HFFc6 (cell line): ENCODE measurements at regions not wholly inside any gene's neighbourhood (a gene's known extent, or its start where the extent isn't known, plus 50 kb on each side); places are given as distances from the start of the nearest gene placed in this dataset.
"Not testable (repeated sequence)": the region's sequence is repeated elsewhere in the genome, so short reads cannot be mapped to it uniquely, and the experiment has no call there.

ENCODE experiments used
- DNase-seq: peaks from one replicate; pipeline ENCODE4 v3.0.0-alpha.2; 2018
- H3K27ac Mint-ChIP-seq: 2 replicates; pipeline ENCODE4 v1.8.0; 2020; ENCODE audit warnings: mild to moderate bottlenecking, mixed read lengths
- H3K27me3 Mint-ChIP-seq: 2 replicates; pipeline ENCODE4 v1.8.0; 2021; ENCODE audit warnings: mild to moderate bottlenecking, moderate library complexity, mixed read lengths; ENCODE audit not compliant: insufficient read depth
- H3K36me3 Mint-ChIP-seq: 2 replicates; pipeline ENCODE4 v1.8.0; 2021; ENCODE audit warnings: low read depth, mixed read lengths
- H3K4me1 Mint-ChIP-seq: 2 replicates; pipeline ENCODE4 v1.8.0; 2020; ENCODE audit warnings: low read depth, mixed read lengths
- H3K4me3 Mint-ChIP-seq: 2 replicates; pipeline ENCODE4 v1.8.0; 2020; ENCODE audit warnings: mild to moderate bottlenecking, moderate library complexity, mixed read lengths
- H3K9me3 Mint-ChIP-seq: 2 replicates; pipeline ENCODE4 v1.8.0; 2020; ENCODE audit warnings: mild to moderate bottlenecking, mixed read lengths
- TF ChIP-seq, protein P1 (sequence below): fragments of 200-600 bp; sonication (generic); IDR thresholded peaks from 2 replicates; pipeline ENCODE4 v1.5.0; 2021; ENCODE audit warnings: antibody characterized with exemption, mild to moderate bottlenecking

DNA sequence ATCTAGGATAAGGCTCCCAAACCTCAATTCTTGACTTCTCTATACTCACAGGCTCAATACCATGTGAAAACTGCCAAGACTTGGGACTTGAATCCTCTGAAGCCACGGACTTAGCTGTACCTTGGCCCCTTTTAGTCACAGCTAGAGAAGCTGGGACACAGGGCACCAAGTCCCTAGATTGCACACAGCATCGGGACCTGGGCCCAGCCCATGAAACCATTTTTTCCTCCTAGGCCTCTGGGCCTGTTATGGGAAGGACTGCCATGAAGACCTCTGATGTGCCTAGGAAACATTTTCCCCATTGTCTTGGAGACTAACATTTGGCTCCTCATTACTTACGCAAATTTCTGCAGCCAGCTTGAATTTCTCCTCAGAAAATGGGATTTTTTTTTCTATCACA is 1011.8 kb upstream of the DDX18 start:
- TF ChIP-seq, protein P1, sequence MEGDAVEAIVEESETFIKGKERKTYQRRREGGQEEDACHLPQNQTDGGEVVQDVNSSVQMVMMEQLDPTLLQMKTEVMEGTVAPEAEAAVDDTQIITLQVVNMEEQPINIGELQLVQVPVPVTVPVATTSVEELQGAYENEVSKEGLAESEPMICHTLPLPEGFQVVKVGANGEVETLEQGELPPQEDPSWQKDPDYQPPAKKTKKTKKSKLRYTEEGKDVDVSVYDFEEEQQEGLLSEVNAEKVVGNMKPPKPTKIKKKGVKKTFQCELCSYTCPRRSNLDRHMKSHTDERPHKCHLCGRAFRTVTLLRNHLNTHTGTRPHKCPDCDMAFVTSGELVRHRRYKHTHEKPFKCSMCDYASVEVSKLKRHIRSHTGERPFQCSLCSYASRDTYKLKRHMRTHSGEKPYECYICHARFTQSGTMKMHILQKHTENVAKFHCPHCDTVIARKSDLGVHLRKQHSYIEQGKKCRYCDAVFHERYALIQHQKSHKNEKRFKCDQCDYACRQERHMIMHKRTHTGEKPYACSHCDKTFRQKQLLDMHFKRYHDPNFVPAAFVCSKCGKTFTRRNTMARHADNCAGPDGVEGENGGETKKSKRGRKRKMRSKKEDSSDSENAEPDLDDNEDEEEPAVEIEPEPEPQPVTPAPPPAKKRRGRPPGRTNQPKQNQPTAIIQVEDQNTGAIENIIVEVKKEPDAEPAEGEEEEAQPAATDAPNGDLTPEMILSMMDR = no peak
- Mint-ChIP-seq H3K4me1 (no peaks in the 10 kb centered on the region), H3K9me3 (peaks cover 56% of the 10 kb centered on the region), H3K36me3 (peaks cover 5% of the 10 kb centered on the region; the same call in 1 of the 2 replicates), H3K27ac (no peak overlapping the region), H3K27me3 (no peaks in the 10 kb centered on the region), H3K4me3 (no peak overlapping the region)
- DNase-seq = no peak

- Mint-ChIP-seq H3K36me3 (peaks cover 5% of the 10 kb centered on the region; the same call in 1 of the 2 replicates), H3K4me1 (no peaks in the 10 kb centered on the region), H3K4me3 (no peak overlapping the region), H3K27me3 (no peaks in the 10 kb centered on the region), H3K9me3 (peaks cover 59% of the 10 kb centered on the region), H3K27ac (no peak overlapping the region)
- DNase-seq = no peak
- TF ChIP-seq, protein P1 = no peak
These were observed 1009.6 kb upstream of the DDX18 start for GRCh38 chr2:116804901-116805300.

GRCh38 chr2:116806505-116806904 is 1008.0 kb upstream of the DDX18 start:
- peaks cover 57% of the 10 kb centered on the region for H3K9me3 Mint-ChIP-seq
- not testable (repeated sequence) for H3K36me3 Mint-ChIP-seq, H3K4me3 Mint-ChIP-seq, DNase-seq, H3K27me3 Mint-ChIP-seq, H3K4me1 Mint-ChIP-seq, H3K27ac Mint-ChIP-seq

DNA sequence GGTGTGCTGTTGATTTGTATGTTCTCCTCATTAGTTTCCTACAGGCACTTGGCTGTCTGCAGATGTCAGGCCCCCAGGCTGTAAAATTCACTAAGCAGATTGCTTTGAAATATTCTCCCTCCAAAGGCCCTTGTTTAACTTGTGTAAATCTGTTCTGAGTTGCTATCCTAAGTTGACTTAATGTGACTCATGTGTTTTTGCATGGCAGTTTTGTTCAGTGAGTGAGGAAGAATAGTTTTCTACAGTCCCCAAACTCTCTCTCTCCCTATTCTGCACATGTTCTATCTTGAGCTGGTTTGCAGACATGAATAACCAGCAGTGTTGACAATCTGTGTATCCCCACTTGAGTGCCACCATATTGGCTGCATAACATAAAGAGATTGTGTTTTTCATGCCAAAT is 1005.4 kb upstream of the DDX18 start:
- Mint-ChIP-seq H3K27ac (no peak overlapping the region), H3K4me1 (no peaks in the 10 kb centered on the region), H3K36me3 (no peaks in the 10 kb centered on the region), H3K4me3 (no peak overlapping the region), H3K27me3 (no peaks in the 10 kb centered on the region), H3K9me3 (peaks cover 36% of the 10 kb centered on the region)
- no peak for DNase-seq
- TF ChIP-seq, protein P1 = no peak

GRCh38 chr2:116810071-116810470 is 1004.4 kb upstream of the DDX18 start:
- Mint-ChIP-seq H3K27me3 (no peaks in the 10 kb centered on the region), H3K4me3 (no peak overlapping the region), H3K36me3 (no peaks in the 10 kb centered on the region), H3K9me3 (peaks cover 27% of the 10 kb centered on the region), H3K27ac (no peak overlapping the region), H3K4me1 (no peaks in the 10 kb centered on the region)
- no peak for DNase-seq
- TF ChIP-seq, protein P1 = no peak

DNA sequence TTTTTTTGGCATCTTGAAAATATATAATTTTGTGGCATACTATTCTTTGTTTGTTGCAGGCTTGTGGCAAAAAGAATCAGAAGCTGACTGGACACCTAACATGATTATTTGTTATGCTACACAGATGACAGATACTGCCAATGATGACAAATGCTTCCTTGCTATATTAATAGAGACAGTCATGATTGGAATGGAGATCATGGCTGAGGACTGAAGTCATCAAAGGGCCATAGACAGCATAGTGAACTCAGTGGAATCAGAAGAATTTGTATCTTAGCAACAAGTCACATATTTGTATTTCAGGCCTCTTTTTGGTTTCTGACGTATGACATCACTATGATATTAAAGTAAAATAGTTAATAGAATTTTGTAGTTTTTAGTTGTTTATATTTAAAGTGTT is 1003.8 kb upstream of the DDX18 start:
- no peak overlapping the region for H3K27ac Mint-ChIP-seq
- H3K36me3 Mint-ChIP-seq = no peaks in the 10 kb centered on the region
- no peaks in the 10 kb centered on the region for H3K27me3 Mint-ChIP-seq
- peaks cover 24% of the 10 kb centered on the region for H3K9me3 Mint-ChIP-seq
- TF ChIP-seq, protein P1 = no peak
- H3K4me1 Mint-ChIP-seq = no peaks in the 10 kb centered on the region
- H3K4me3 Mint-ChIP-seq = no peak overlapping the region
- no peak for DNase-seq
